GM12873 (cell line): ENCODE measurements at regions not wholly inside any gene's neighbourhood (a gene's known extent, or its start where the extent isn't known, plus 50 kb on each side); places are given as distances from the start of the nearest gene placed in this dataset.

Source experiments
- TF ChIP-seq, protein P1 (sequence below): IDR thresholded peaks from 2 replicates; pipeline ENCODE4 v1.5.1; 2012; ENCODE audit warnings: low read depth, mild to moderate bottlenecking, moderate library complexity, low read length, control low read depth; ENCODE audit not compliant: insufficient read depth; ENCODE audit errors: missing control alignments

DNA sequence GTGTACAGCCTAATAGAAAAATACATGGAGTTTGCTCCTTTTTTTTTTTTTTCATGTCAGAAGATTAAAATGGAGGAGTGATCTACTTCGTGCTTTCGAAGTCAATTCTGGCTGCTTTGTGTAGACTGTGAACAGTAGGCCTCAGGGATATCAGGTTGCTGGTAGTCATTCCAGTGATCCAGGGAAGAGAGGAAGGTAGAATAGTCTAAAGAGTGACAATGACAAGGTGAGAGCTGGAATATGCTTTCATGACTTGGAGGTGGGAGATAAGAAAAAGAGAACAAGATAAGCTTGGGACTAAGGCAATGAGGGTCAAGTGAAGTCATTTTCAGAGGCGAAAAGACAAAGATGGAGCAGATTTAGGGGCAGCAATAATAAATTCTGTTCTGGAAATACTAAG lies 111.3 kb upstream of the MIR17HG start:
- TF ChIP-seq, protein P1, sequence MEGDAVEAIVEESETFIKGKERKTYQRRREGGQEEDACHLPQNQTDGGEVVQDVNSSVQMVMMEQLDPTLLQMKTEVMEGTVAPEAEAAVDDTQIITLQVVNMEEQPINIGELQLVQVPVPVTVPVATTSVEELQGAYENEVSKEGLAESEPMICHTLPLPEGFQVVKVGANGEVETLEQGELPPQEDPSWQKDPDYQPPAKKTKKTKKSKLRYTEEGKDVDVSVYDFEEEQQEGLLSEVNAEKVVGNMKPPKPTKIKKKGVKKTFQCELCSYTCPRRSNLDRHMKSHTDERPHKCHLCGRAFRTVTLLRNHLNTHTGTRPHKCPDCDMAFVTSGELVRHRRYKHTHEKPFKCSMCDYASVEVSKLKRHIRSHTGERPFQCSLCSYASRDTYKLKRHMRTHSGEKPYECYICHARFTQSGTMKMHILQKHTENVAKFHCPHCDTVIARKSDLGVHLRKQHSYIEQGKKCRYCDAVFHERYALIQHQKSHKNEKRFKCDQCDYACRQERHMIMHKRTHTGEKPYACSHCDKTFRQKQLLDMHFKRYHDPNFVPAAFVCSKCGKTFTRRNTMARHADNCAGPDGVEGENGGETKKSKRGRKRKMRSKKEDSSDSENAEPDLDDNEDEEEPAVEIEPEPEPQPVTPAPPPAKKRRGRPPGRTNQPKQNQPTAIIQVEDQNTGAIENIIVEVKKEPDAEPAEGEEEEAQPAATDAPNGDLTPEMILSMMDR = no peak

DNA sequence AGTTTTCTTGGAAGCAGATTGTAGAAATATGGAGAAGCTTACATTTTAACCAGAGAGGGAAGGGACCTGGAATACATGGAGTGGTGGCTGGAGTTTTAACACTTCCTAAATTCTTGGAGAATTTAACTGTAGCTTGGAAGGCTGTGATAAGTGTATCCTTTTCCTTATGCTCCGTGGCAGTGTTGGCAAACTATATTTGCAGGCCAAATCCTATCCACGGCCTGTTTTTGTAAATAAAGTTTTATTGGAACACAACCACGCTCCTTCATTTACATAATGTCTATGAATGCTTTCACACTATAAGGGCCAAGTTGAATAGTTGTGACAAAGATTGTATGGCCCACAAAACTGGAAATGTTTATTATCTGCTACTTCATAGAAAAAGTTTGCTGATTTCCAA lies 110.6 kb upstream of the MIR17HG start:
- TF ChIP-seq, protein P1 = no peak

DNA sequence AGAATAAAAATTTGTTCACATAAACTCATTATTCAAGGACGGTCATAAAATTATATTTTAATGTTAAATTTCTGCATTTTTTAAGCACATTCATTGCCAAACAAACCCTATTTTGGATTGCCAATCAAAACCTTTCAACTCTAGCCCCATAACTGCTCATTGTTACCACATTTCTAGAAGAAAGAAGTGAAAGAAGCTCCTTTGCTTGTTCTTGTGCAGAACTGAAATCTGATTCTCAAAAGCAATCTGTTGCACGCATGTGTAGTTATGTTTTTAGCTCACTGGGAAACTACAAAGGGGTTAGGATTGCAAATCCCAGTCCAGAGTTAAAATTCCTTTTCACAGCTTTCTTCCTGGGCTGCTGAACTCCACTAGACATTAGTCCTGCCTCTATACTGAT lies 109.5 kb upstream of the MIR17HG start:
- TF ChIP-seq, protein P1 = no peak

DNA sequence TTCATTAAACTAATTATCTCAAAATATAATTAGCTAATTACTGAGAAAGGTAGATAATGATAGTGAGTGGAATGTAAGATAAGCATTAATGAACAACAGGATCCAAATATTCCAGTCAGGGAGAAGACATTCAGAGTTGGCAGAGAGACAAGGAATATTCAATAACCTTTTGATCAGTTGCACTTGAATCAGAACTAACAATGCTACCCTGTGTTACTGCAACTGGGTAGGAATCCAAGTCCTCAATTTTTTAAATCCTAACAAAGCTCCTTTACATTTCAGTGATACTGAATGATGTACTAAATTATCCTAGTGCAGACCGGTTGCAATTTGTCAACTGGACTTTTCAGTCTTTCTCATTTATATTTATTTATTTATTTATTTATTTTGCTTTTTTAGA lies 107.1 kb upstream of the MIR17HG start:
- TF ChIP-seq, protein P1 = no peak

DNA sequence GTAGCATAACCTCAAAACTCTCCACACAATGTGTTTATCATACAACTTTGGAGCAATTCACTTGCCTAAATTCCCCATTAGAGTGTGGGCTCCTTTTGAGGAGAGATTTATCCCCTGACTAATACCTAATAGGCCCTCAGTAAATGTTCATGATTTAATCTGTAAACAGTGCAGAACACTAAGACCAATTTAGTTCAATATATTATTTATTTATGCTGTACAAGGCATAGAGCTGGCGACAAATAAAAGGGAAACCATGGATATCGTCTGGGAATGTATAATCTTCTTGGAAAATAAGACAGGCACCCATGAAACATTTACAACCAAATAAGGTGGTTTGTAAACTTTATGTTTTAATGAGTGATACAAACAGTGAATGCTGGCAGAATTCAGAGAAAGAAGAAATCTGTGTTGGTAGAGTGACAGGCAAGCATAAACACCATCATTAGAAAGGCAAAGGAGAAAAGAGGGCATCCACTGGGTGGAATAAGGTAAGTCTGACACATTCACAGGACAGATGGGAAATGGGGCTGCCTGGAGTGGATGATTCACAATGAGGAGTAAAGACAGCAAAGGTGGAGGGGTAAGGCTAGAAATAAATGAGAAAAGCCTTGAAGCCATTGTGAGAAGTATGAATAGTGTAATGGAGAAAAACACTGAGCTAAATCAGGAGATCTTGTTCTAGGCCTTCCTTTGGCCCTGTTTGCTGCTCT lies 106.1 kb upstream of the MIR17HG start:
- TF ChIP-seq, protein P1 = no peak

DNA sequence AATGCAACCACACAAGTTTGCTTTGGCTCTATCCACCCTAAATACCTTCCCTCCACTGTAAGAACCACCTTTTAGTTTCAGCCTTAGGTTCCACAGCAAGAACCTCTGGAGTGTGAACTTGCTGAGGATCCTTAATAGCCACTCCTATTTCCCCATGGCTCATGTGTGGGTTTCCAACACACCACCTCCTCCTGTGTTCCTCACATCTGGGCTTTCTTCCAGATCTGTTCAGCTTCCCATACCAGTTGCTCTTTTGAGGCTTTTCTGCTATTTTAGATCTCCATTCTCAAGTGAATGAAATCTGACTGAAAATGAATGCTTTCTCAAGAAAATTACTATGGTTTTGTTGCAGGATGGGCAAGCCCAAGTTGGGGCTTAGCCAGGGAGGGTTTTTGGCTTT lies 104.8 kb upstream of the MIR17HG start:
- TF ChIP-seq, protein P1 = no peak

DNA sequence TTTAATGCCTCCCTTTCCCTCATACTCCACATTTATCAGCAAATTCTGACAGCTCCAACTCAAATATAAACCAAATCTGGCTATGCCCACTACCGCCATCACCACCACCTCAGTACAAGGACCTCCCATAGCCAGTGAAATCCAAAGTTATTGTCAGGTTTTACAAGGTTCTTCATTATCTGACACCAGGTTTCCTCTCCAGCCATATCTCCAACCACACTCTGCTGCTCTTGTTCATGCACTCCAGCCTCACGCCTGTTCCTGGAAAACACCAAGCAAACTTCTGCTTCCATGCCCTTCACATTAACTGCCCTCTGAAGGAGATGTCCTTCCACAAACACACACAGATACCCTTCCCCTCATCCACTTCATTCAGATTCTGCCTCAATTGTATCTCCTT lies 102.2 kb upstream of the MIR17HG start:
- TF ChIP-seq, protein P1 = no peak
